HCT116 (cell line): ENCODE measurements at regions not wholly inside any gene's neighbourhood (a gene's known extent, or its start where the extent isn't known, plus 50 kb on each side); places are given as distances from the start of the nearest gene placed in this dataset.

ENCODE experiments used
- ATAC-seq: fragments of 200-7000 bp; cut with Tn5 transposase; 2 replicates; pipeline ENCODE4 v1.9.1; 2020; ENCODE audit warnings: mild to moderate bottlenecking, moderate library complexity
- BruUV-seq: library from RNA; stranded (reverse); fragments of 400-500 nt; replicated peaks from 2 replicates; lab custom pipeline; 2021; lab: Mats Ljungman, UMichigan
- CTCF ChIA-PET: fragments of 300-600 bp; sonication (Branson Sonifier 250); formaldehyde crosslinking; loops from one replicate; lab custom pipeline; 2021; ENCODE audit warnings: antibody characterized with exemption; lab: Charles Lee
- POLR2A ChIA-PET: fragments of 300-600, 350-600 bp; sonication (Branson Sonifier 250); formaldehyde crosslinking; loops from one replicate; lab custom pipeline; 2021; ENCODE audit warnings: antibody characterized with exemption; lab: Charles Lee
- RAD21 ChIA-PET, 2 experiments: fragments of 300-600 bp; sonication (Branson Sonifier 250); formaldehyde crosslinking; loops; one replicate each; lab custom pipeline; 2023; ENCODE audit warnings: low total read pairs in 2 of 2; ENCODE audit not compliant: uncharacterized antibody in 2 of 2, unreplicated experiment in 2 of 2, low non-redundant PET in 1 of 2; lab: Charles Lee
- DNase-seq: peaks from one replicate; pipeline ENCODE4 v3.0.0-alpha.2; 2010; ENCODE audit warnings: low read depth, low spot score
- H2AFZ ChIP-seq: fragments of 200-600 bp; shearing (Covaris generic), sonication (generic); 2 replicates; pipeline ENCODE4 v1.6.1; 2017; ENCODE audit warnings: low read depth, mixed run types, mixed read lengths, antibody characterized with exemption, low read length; ENCODE audit not compliant: poor library complexity, severe bottlenecking
- H3K27ac ChIP-seq: 2 replicates; pipeline ENCODE4 v1.5.1; 2012; ENCODE audit warnings: low read depth, low read length
- H3K27me3 ChIP-seq: fragments of 200-600 bp; sonication (generic); 2 replicates; pipeline ENCODE4 v1.6.1; 2016; ENCODE audit warnings: mixed run types, low read length, mixed read lengths; ENCODE audit not compliant: insufficient read depth
- H3K36me3 ChIP-seq, 2 experiments: fragments of 200-500 bp in 1 of 2; fragments of 200-600 bp in 1 of 2; sonication (Bioruptor generic) in 1 of 2; sonication (generic) in 1 of 2; 2 replicates each; pipeline versions ENCODE4 v1.5.1 to v1.6.1; 2014 to 2016; ENCODE audit warnings: low read length in 2 of 2, inconsistent platforms in 1 of 2, mixed read lengths in 1 of 2, mixed run types in 1 of 2; ENCODE audit not compliant: insufficient read depth in 2 of 2, control insufficient read depth in 1 of 2
- H3K4me1 ChIP-seq, 2 experiments: fragments of 200-600 bp in 1 of 2; sonication (generic) in 1 of 2; 2 replicates each; pipeline versions ENCODE4 v1.5.1 to v1.6.1; 2012 to 2017; ENCODE audit warnings: low read length in 2 of 2, inconsistent platforms in 1 of 2, mild to moderate bottlenecking in 1 of 2, mixed read lengths in 1 of 2, mixed run types in 1 of 2, moderate library complexity in 1 of 2; ENCODE audit not compliant: insufficient read depth in 2 of 2, control insufficient read depth in 1 of 2
- H3K4me2 ChIP-seq: fragments of 200-600 bp; sonication (generic); 2 replicates; pipeline ENCODE4 v1.6.1; 2017; ENCODE audit warnings: mixed run types, low read length, mixed read lengths
- H3K4me3 ChIP-seq, 2 experiments: fragments of 200-600 bp in 1 of 2; sonication (generic) in 1 of 2; replicated peaks in 1 of 2; 2 replicates each; pipeline ENCODE4 v1.5.1; 2011 to 2016; ENCODE audit warnings: low read length in 2 of 2, control low read depth in 1 of 2, low read depth in 1 of 2, mild to moderate bottlenecking in 1 of 2, mixed read lengths in 1 of 2, mixed run types in 1 of 2
- H3K79me2 ChIP-seq: fragments of 200-600 bp; sonication (generic); 2 replicates; pipeline ENCODE4 v1.6.1; 2017; ENCODE audit warnings: mild to moderate bottlenecking, mixed run types, low read length, moderate library complexity, mixed read lengths; ENCODE audit not compliant: insufficient read depth
- H3K9ac ChIP-seq: fragments of 200-600 bp; sonication (generic); 2 replicates; pipeline ENCODE4 v1.6.1; 2016; ENCODE audit warnings: low read length, mixed read lengths
- H3K9me2 ChIP-seq: fragments of 200-600 bp; sonication (generic), shearing (Covaris generic); 2 replicates; pipeline ENCODE4 v1.6.1; 2017; ENCODE audit warnings: mixed run types, mild to moderate bottlenecking, moderate library complexity; ENCODE audit not compliant: insufficient read depth
- H3K9me3 ChIP-seq, 2 experiments: fragments of 200-500 bp in 1 of 2; fragments of 200-600 bp in 1 of 2; sonication (Bioruptor generic) in 1 of 2; sonication (generic) in 1 of 2; 2 replicates each; pipeline ENCODE4 v1.6.1; 2014 to 2017; ENCODE audit warnings: low read length in 2 of 2, mixed read lengths in 2 of 2, inconsistent platforms in 1 of 2, low read depth in 1 of 2, mild to moderate bottlenecking in 1 of 2, mixed run types in 1 of 2, moderate library complexity in 1 of 2; ENCODE audit not compliant: control insufficient read depth in 1 of 2, insufficient read depth in 1 of 2
- H4K20me1 ChIP-seq: fragments of 200-600 bp; sonication (generic), shearing (Covaris generic); 2 replicates; pipeline ENCODE4 v1.6.1; 2017; ENCODE audit warnings: mixed run types, mild to moderate bottlenecking, moderate library complexity; ENCODE audit not compliant: insufficient read depth
- ATF3 ChIP-seq: IDR thresholded peaks from 2 replicates; pipeline ENCODE4 v1.6.1; 2012
- CBX3 ChIP-seq: IDR thresholded peaks from 2 replicates; pipeline ENCODE4 v1.6.1; 2012; ENCODE audit warnings: low read depth
- CEBPB ChIP-seq: IDR thresholded peaks from 2 replicates; pipeline ENCODE4 v1.6.1; 2012; ENCODE audit warnings: low read depth
- CTCF ChIP-seq, 3 experiments: fragments of 200-600 bp in 1 of 3; sonication (generic) in 1 of 3; IDR thresholded peaks in 2 of 3; conservative IDR thresholded peaks in 1 of 3; 2 replicates each; pipeline ENCODE4 v1.5.1; 2012 to 2017; ENCODE audit warnings: low read depth in 2 of 3, low read length in 2 of 3, antibody characterized with exemption in 1 of 3, borderline replicate concordance in 1 of 3, control low read depth in 1 of 3, mild to moderate bottlenecking in 1 of 3, mixed read lengths in 1 of 3, mixed run types in 1 of 3, moderate library complexity in 1 of 3; ENCODE audit not compliant: insufficient read depth in 1 of 3
- EGR1 ChIP-seq: IDR thresholded peaks from 2 replicates; pipeline ENCODE4 v1.6.1; 2012; ENCODE audit warnings: low read depth
- ELF1 ChIP-seq: IDR thresholded peaks from 2 replicates; pipeline ENCODE4 v1.6.1; 2012; ENCODE audit warnings: low read depth, borderline replicate concordance
- EZH2 ChIP-seq: fragments of 200-600 bp; sonication (generic); IDR thresholded peaks from 2 replicates; pipeline ENCODE4 v1.6.1; 2017; ENCODE audit warnings: antibody characterized with exemption, mixed run types
- EZH2phosphoT487 ChIP-seq: fragments of 200-600 bp; IDR thresholded peaks from 2 replicates; pipeline ENCODE4 v1.6.1; 2018; ENCODE audit warnings: antibody characterized with exemption, borderline replicate concordance
- FOSL1 ChIP-seq: IDR thresholded peaks from 2 replicates; pipeline ENCODE4 v1.6.1; 2012; ENCODE audit warnings: low read depth
- JUND ChIP-seq: IDR thresholded peaks from 2 replicates; pipeline ENCODE4 v1.6.1; 2012
- MAX ChIP-seq: IDR thresholded peaks from 2 replicates; pipeline ENCODE4 v1.6.1; 2012
- POLR2A ChIP-seq: IDR thresholded peaks from 2 replicates; pipeline ENCODE4 v1.7.0; 2011; ENCODE audit warnings: borderline replicate concordance; ENCODE audit not compliant: insufficient read depth, insufficient read length; ENCODE audit errors: extremely low read depth
- POLR2AphosphoS5 ChIP-seq: IDR thresholded peaks from 2 replicates; pipeline ENCODE4 v1.6.1; 2011; ENCODE audit warnings: mild to moderate bottlenecking, low read depth, low read length, moderate library complexity
- RAD21 ChIP-seq: IDR thresholded peaks from 2 replicates; pipeline ENCODE4 v1.6.1; 2012; ENCODE audit warnings: low read depth, mild to moderate bottlenecking
- REST ChIP-seq: IDR thresholded peaks from 2 replicates; pipeline ENCODE4 v1.6.1; 2012; ENCODE audit warnings: low read depth
- SRF ChIP-seq: IDR thresholded peaks from 2 replicates; pipeline ENCODE4 v1.6.1; 2012; ENCODE audit warnings: low read depth
- YY1 ChIP-seq: IDR thresholded peaks from 2 replicates; pipeline ENCODE4 v1.6.1; 2011; ENCODE audit warnings: low read length, low read depth, moderate library complexity, mild to moderate bottlenecking; ENCODE audit not compliant: insufficient replicate concordance; ENCODE audit errors: extremely low read depth
- ZBTB33 ChIP-seq: IDR thresholded peaks from 2 replicates; pipeline ENCODE4 v1.6.1; 2011; ENCODE audit warnings: mild to moderate bottlenecking, low read length, moderate library complexity; ENCODE audit not compliant: insufficient replicate concordance; ENCODE audit errors: extremely low read depth
- intact Hi-C: fragments of 100-400 bp; cut with micrococcal nuclease; formaldehyde crosslinking; loops from 2 replicates; pipeline ENCODE4 v1.10.0; 2022

GRCh38 chr1:224805889-224806288 lies 123.6 kb upstream of the DNAH14 start:
- no peak overlapping the region for H3K9ac ChIP-seq
- H3K9me3 ChIP-seq = no peaks in the 10 kb centered on the region
- CTCF ChIA-PET = no interaction called here
- no peak overlapping the region for H3K4me2 ChIP-seq
- ATAC-seq (no peak), DNase-seq (no peak)
- intact Hi-C loops = no loop called here
- no peak overlapping the region for H3K27ac ChIP-seq
- H3K36me3 ChIP-seq = no peaks in the 10 kb centered on the region
- H3K79me2 ChIP-seq = no peaks in the 10 kb centered on the region
- no peaks in the 10 kb centered on the region for H3K27me3 ChIP-seq
- no peaks in the 10 kb centered on the region for H3K4me1 ChIP-seq
- RAD21 ChIA-PET = no interaction called here
- H3K4me3 ChIP-seq = no peak overlapping the region
- no TSS peak for BruUV-seq
- no peak overlapping the region for H2AFZ ChIP-seq
- POLR2A ChIA-PET = no interaction called here
- no peaks in the 10 kb centered on the region for H3K9me2 ChIP-seq
- H4K20me1 ChIP-seq = no peaks in the 10 kb centered on the region
- TF ChIP-seq REST = no peak
- no peak for TF ChIP-seq YY1
- no peak for TF ChIP-seq EZH2phosphoT487
- no peak for TF ChIP-seq EZH2
- TF ChIP-seq ATF3 = no peak
- TF ChIP-seq CEBPB = no peak
- no peak for TF ChIP-seq RAD21
- TF ChIP-seq EGR1 = no peak
- no peak for TF ChIP-seq CTCF (IDR thresholded peaks at IDR 0.05 in 2 of 3, conservative IDR thresholded peaks at IDR 0.05 in 1 of 3; ENCODE audit: borderline replicate concordance in 1 of 3, insufficient read depth in 1 of 3, low read depth in 2 of 3, low read length in 2 of 3)
- no peak for TF ChIP-seq CBX3
- TF ChIP-seq POLR2AphosphoS5 = no peak
- no peak for TF ChIP-seq JUND
- no peak for TF ChIP-seq ELF1
- TF ChIP-seq SRF = no peak
- TF ChIP-seq POLR2A = no peak
- no peak for TF ChIP-seq FOSL1
- no peak for TF ChIP-seq MAX
- no peak for TF ChIP-seq ZBTB33
